A673 (cell line): ENCODE measurements at regions not wholly inside any gene's neighbourhood (a gene's known extent, or its start where the extent isn't known, plus 50 kb on each side); places are given as distances from the start of the nearest gene placed in this dataset.
A peak's percentile ranks its signal among the peaks of the same experiment; 100 is the strongest.

ENCODE experiments used
- BruUV-seq: library from RNA; stranded (reverse); fragments of 400-500 nt; replicated peaks from 2 replicates; lab custom pipeline; 2021; lab: Mats Ljungman, UMichigan
- CTCF ChIA-PET: fragments of 300-600 bp; sonication (Branson Sonifier 250); formaldehyde crosslinking; loops from one replicate; lab custom pipeline; 2022; ENCODE audit warnings: antibody characterized with exemption; lab: Charles Lee
- POLR2A ChIA-PET: fragments of 300-600 bp; sonication (Branson Sonifier 250); formaldehyde crosslinking; loops from one replicate; lab custom pipeline; 2022; ENCODE audit warnings: antibody characterized with exemption; ENCODE audit not compliant: low non-redundant PET; lab: Charles Lee
- DNase-seq: peaks from one replicate; pipeline ENCODE4 v3.0.0-alpha.2; 2015; ENCODE audit warnings: low spot score
- H3K27ac ChIP-seq: fragments of 200-600 bp; sonication (generic); 2 replicates; pipeline ENCODE4 v1.5.1; 2016; ENCODE audit warnings: mixed run types, low read depth, mild to moderate bottlenecking, mixed read lengths, antibody characterized with exemption, low read length; ENCODE audit not compliant: poor library complexity, severe bottlenecking
- H3K27me3 ChIP-seq: fragments of 200-600 bp; sonication (generic); replicated peaks from 2 replicates; pipeline ENCODE4 v1.6.1; 2017; ENCODE audit warnings: mixed run types, low read depth, mild to moderate bottlenecking, mixed read lengths, antibody characterized with exemption, low read length; ENCODE audit not compliant: insufficient read depth, poor library complexity
- H3K36me3 ChIP-seq: fragments of 200-600 bp; sonication (generic); 2 replicates; pipeline ENCODE4 v1.6.1; 2016; ENCODE audit warnings: mixed run types, mild to moderate bottlenecking, mixed read lengths, antibody characterized with exemption, low read length; ENCODE audit not compliant: insufficient read depth, poor library complexity, severe bottlenecking
- H3K4me1 ChIP-seq: fragments of 200-600 bp; sonication (generic); 2 replicates; pipeline ENCODE4 v1.6.1; 2017; ENCODE audit warnings: mixed run types, mild to moderate bottlenecking, mixed read lengths, antibody characterized with exemption, low read length; ENCODE audit not compliant: insufficient read depth, poor library complexity, severe bottlenecking
- H3K4me3 ChIP-seq: fragments of 200-600 bp; sonication (generic); 2 replicates; pipeline ENCODE4 v1.5.1; 2016; ENCODE audit warnings: low read depth, mixed run types, mild to moderate bottlenecking, mixed read lengths, low read length; ENCODE audit not compliant: poor library complexity, severe bottlenecking
- H3K9me3 ChIP-seq: fragments of 200-600 bp; sonication (generic); 2 replicates; pipeline ENCODE4 v1.6.1; 2016; ENCODE audit warnings: mixed run types, low read depth, mild to moderate bottlenecking, mixed read lengths, antibody characterized with exemption, low read length; ENCODE audit not compliant: poor library complexity, severe bottlenecking
- CTCF ChIP-seq: fragments of 300-800, 200-600 bp; sonication (generic); conservative IDR thresholded peaks from 2 replicates; pipeline ENCODE4 v1.5.1; 2017; ENCODE audit warnings: low read depth, mild to moderate bottlenecking, antibody characterized with exemption, low read length, moderate library complexity, mixed read lengths
- EZH2 ChIP-seq: fragments of 200-600 bp; sonication (generic); IDR thresholded peaks from 2 replicates; pipeline ENCODE4 v1.6.1; 2017; ENCODE audit warnings: borderline replicate concordance, low read depth, mild to moderate bottlenecking, mixed read lengths, antibody characterized with exemption, low read length; ENCODE audit not compliant: poor library complexity, severe bottlenecking
- intact Hi-C: fragments of 100-400 bp; cut with micrococcal nuclease; formaldehyde crosslinking; loops from one replicate; pipeline ENCODE4 v1.10.0; 2022; ENCODE audit not compliant: unreplicated experiment

- BruUV-seq = no TSS peak
- no peaks in the 10 kb centered on the region for H3K36me3 ChIP-seq
- H3K9me3 ChIP-seq = peaks cover 8% of the 10 kb centered on the region
- peak; percentile 24 for DNase-seq
- intact Hi-C loops = no loop called here
- ChIA-PET POLR2A (no interaction called here), CTCF (no interaction called here)
- no peak overlapping the region for H3K27ac ChIP-seq
- H3K4me1 ChIP-seq = no peaks in the 10 kb centered on the region
- TF ChIP-seq EZH2 (no peak), CTCF (no peak)
- no peaks in the 10 kb centered on the region for H3K27me3 ChIP-seq
- H3K4me3 ChIP-seq = no peak overlapping the region
These were observed 1152.1 kb downstream of the TBC1D22A start for GRCh38 chr22:47914481-47915097.

GRCh38 chr22:47902646-47903180, 1140.3 kb downstream of the TBC1D22A start:
- BruUV-seq = no TSS peak
- H3K9me3 ChIP-seq = no peaks in the 10 kb centered on the region
- H3K36me3 ChIP-seq = no peaks in the 10 kb centered on the region
- no peaks in the 10 kb centered on the region for H3K4me1 ChIP-seq
- H3K4me3 ChIP-seq = no peak overlapping the region
- H3K27ac ChIP-seq = no peak overlapping the region
- ChIA-PET CTCF (no interaction called here), POLR2A (no interaction called here)
- H3K27me3 ChIP-seq = no peaks in the 10 kb centered on the region
- intact Hi-C loops = no loop called here
- TF ChIP-seq CTCF (no peak), EZH2 (no peak)
- DNase-seq = no peak

GRCh38 chr22:47901911-47902310, 1139.5 kb downstream of the TBC1D22A start:
- DNase-seq = no peak
- TF ChIP-seq EZH2 (no peak), CTCF (no peak)
- intact Hi-C loops = no loop called here
- Histone ChIP-seq H3K9me3 (no peaks in the 10 kb centered on the region), H3K4me1 (no peaks in the 10 kb centered on the region), H3K27ac (no peak overlapping the region), H3K36me3 (no peaks in the 10 kb centered on the region), H3K4me3 (no peak overlapping the region), H3K27me3 (no peaks in the 10 kb centered on the region)
- CTCF ChIA-PET = no interaction called here
- no TSS peak for BruUV-seq
- POLR2A ChIA-PET = no interaction called here
